ENCODE measurements at regions not wholly inside any gene's neighbourhood (a gene's known extent, or its start where the extent isn't known, plus 50 kb on each side); places are given as distances from the start of the nearest gene placed in this dataset.
A peak's percentile ranks its signal among the peaks of the same experiment; 100 is the strongest.
"Not testable (repeated sequence)": the region's sequence is repeated elsewhere in the genome, so short reads cannot be mapped to it uniquely, and the experiment has no call there.

DNA sequence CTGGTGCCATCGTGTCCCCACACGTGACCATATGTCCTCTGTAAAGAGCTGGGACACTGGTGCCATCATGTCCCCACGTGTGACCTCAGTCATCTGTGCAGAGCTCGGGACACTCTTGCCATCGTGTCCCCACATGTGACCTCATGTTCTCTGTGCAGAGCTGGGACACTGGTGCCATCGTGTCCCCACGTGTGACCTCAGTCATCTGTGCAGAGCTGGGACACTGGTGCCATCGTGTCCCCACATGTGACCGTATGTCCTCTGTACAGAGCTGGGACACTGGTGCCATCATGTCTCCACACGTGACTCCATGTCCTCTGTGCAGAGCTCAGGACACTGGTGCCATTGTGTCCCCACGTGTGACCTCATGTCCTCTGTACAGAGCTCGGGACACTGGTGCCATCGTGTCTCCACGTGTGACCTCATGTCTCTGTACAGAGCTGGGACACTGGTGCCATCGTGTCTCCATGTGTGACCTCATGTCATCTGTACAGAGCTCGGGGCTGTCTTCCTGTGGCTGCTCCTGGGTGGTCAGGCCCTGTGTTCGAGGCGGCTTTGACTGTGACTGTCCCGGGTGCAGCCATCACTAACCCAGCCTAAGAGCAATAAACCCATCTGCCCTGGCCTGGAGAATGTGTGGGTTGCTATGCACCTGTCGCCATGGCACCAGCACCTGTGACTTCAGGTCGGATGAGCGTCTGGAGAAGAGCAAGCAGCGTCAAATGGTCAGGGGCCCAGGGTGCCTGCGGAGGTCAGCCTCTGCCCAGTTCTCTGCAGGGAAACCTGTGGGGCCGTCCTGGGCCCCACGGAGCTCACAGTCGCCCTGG is 334.4 kb downstream of the ADGRD1 start:
- no peak overlapping the region for H3K4me3 ChIP-seq
- no peak for TF ChIP-seq POLR2A (IDR thresholded peaks at IDR 0.05)
- TF ChIP-seq, protein P1, sequence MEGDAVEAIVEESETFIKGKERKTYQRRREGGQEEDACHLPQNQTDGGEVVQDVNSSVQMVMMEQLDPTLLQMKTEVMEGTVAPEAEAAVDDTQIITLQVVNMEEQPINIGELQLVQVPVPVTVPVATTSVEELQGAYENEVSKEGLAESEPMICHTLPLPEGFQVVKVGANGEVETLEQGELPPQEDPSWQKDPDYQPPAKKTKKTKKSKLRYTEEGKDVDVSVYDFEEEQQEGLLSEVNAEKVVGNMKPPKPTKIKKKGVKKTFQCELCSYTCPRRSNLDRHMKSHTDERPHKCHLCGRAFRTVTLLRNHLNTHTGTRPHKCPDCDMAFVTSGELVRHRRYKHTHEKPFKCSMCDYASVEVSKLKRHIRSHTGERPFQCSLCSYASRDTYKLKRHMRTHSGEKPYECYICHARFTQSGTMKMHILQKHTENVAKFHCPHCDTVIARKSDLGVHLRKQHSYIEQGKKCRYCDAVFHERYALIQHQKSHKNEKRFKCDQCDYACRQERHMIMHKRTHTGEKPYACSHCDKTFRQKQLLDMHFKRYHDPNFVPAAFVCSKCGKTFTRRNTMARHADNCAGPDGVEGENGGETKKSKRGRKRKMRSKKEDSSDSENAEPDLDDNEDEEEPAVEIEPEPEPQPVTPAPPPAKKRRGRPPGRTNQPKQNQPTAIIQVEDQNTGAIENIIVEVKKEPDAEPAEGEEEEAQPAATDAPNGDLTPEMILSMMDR (IDR thresholded peaks at IDR 0.05 in 4 of 5, conservative IDR thresholded peaks at IDR 0.05 in 1 of 5): no peak
- intact Hi-C loops (cut with DNase I; ENCODE audit: low total_unique reads): no loop called here
- H3K27me3 ChIP-seq: no peaks in the 10 kb centered on the region
- ATAC-seq: no peak
- no peak overlapping the region for H3K27ac ChIP-seq
- in situ Hi-C loops (cut with MboI; ENCODE audit: low sequenced_read_pairs in 4 of 4): no loop called here
- no peaks in the 10 kb centered on the region for H3K9me3 ChIP-seq
- DNase-seq: peak in 1 of 2 donors; percentile 3
- H3K4me1 ChIP-seq: no peaks in the 10 kb centered on the region
- no peaks in the 10 kb centered on the region for H3K36me3 ChIP-seq

DNA sequence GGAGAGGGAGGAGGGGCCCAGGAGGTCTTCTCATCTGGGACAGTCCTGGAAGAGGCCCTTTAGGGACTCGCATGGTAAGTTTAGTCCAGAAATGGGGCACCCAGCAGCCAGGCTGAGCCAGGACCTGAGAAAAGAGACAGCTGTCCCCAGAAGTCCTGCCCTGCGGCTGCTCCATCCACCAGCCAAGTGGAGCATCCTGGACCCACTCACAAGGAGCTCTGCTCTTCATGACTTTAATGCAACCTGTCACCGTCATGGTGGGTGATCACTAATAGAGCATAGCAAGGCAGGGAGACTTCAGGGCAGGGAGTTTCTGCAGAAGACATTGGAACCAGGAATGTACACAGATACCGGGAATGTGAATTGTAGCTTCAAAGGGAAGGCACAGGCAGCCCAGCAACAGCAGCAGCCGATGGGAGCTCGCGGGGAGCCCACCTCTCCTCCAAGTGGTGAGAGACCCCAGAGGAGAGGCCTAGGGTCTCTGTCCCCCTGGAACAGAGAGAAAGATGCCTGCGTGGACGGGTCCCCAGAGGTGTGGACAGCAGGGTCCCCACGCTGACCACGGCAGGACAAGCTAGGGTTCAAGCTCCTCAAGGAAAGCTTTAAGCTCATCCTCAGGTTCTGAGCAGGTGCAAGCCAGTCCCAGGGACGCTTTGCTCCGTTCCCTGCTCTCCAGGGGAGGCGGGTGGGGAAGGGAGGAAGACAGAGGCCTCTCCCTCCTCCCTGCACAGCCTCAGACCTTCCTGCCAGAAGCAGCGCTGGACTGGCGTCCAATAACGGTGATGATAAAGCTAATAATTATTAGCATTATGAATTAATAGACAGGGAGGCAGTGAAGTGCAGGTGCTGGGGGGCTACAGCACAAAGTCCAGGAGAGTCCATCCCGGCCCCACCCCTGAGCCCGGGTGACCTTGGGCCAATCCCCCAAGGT is 335.3 kb downstream of the ADGRD1 start:
- H3K4me3 ChIP-seq: not testable (repeated sequence)

DNA sequence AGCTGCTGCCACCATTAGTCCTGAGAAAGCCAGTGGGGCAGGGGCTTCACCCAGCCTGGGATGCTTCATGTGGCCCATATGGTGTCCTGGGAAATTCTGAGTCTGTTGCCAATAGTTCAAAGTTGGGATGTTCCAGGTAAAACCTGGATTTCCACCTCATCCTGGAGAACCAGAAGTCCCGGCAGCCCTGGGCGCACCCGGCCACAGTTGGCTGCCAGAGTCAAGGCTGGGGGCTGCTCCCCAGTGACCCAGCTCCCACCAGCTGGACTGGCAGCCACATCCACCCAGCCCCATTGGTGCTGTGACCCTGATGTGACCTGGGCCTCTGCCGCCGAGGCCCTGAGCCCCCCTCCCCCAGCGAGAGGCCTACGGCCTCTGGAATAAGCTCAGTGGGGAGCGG is 336.1 kb downstream of the ADGRD1 start:
- H3K27ac ChIP-seq; in situ Hi-C loops (cut with MboI; ENCODE audit: low sequenced_read_pairs in 4 of 4); H3K27me3 ChIP-seq; H3K36me3 ChIP-seq; DNase-seq; H3K9me3 ChIP-seq; H3K4me1 ChIP-seq; ATAC-seq; H3K4me3 ChIP-seq: not testable (repeated sequence)
- intact Hi-C loops (cut with DNase I; ENCODE audit: low total_unique reads): loop anchor here (10.0 kb wide), 1 partner anchor 375 kb away; no protein-coding TSS in a partner anchor

More for the DNA sequence above, 335.3 kb downstream of the ADGRD1 start:
- H3K27ac ChIP-seq; H3K4me1 ChIP-seq; H3K9me3 ChIP-seq; intact Hi-C loops (cut with DNase I; ENCODE audit: low total_unique reads); in situ Hi-C loops (cut with MboI; ENCODE audit: low sequenced_read_pairs in 4 of 4); ATAC-seq; H3K27me3 ChIP-seq; H3K36me3 ChIP-seq: not testable (repeated sequence)
- peak in 1 of 2 donors; percentile 2 for DNase-seq

DNA sequence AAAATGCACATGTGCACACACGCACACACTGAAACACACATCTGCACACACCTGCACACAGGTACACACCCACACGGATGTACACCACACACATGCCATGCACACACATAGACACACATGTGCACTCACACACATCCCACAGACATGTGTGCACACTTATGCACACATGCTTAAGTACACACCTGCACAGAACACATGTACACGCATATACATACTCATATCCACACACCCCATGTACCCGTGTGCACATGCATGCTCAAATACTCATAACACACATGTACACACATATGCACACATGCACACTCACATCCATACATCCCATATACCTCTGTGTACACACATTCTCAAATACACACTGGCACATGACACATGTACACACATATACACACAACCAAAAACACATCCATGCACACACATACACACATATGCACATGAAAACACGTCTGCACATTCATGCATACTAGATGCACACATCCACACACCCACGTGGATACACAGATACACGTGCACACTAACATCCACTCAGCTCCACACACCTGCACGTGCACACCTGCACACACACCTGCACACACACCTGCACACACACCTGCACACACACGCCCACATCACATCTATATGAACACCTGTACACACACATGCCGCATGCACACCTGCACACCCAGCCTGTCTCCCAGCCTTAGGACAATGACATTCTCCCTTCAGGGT is 336.7 kb downstream of the ADGRD1 start:
- intact Hi-C loops (cut with DNase I; ENCODE audit: low total_unique reads): loop anchor here (10.0 kb wide), 1 partner anchor 374 kb away; no protein-coding TSS in a partner anchor
- no peaks in the 10 kb centered on the region for H3K4me1 ChIP-seq
- H3K27me3 ChIP-seq: no peaks in the 10 kb centered on the region
- DNase-seq (no peak), ATAC-seq (no peak)
- in situ Hi-C loops (cut with MboI; ENCODE audit: low sequenced_read_pairs in 4 of 4): no loop called here
- H3K27ac ChIP-seq: no peak overlapping the region
- TF ChIP-seq POLR2A (IDR thresholded peaks at IDR 0.05): no peak
- TF ChIP-seq, protein P1 (IDR thresholded peaks at IDR 0.05 in 4 of 5, conservative IDR thresholded peaks at IDR 0.05 in 1 of 5): no peak
- no peaks in the 10 kb centered on the region for H3K9me3 ChIP-seq
- H3K4me3 ChIP-seq: no peak overlapping the region
- H3K36me3 ChIP-seq: no peaks in the 10 kb centered on the region

DNA sequence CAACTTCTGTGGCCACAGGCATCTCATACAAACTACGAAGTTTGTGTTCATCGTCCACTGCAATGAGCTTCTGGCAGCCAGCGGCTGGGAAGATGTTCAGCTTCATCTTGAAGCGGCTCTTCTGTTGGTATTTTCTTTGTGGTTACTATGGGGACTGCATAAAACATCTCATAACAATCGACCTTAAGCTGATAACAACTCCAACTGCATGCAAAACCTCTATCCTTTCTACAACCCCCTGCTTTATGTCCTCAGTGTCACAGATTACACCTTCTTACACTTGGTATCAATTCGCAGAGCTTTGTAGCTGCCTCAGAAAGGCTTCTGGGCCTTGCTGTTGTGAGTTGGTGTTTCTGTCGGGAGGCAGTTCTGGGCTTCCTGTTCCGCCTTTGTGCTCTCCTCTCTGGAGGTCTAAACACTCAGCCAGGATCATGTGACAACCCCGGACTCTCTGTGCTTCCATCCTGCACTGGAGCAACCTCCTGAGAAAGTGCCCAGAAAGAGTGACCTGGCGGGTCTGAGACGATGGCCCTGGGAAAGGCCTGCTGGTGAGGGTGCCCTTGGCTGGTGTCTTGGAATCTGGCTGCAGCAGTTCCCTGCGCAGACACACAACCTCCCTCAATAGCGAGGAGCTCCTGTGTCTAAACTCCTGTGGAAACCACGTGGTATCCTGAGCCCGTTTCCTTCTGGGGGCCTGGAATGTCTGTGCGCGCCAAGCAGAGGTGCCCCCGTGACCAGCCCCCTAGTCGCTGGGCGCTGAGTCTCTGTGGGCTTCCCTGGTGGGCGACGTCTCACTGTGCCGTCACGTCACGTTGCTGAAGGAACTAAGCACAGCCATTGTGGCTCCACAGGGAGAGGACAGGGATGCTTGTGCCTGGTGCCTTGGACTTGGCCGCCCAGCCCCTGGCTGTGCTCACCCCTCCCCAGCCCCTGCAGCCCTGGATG is 339.6 kb downstream of the ADGRD1 start:
- intact Hi-C loops (cut with DNase I; ENCODE audit: low total_unique reads): loop anchor here (10.0 kb wide), 1 partner anchor 371 kb away; no protein-coding TSS in a partner anchor
- in situ Hi-C loops (cut with MboI; ENCODE audit: low sequenced_read_pairs in 4 of 4); H3K27me3 ChIP-seq; H3K36me3 ChIP-seq; H3K4me1 ChIP-seq; H3K9me3 ChIP-seq; ATAC-seq; H3K4me3 ChIP-seq; H3K27ac ChIP-seq; DNase-seq: not testable (repeated sequence)

DNA sequence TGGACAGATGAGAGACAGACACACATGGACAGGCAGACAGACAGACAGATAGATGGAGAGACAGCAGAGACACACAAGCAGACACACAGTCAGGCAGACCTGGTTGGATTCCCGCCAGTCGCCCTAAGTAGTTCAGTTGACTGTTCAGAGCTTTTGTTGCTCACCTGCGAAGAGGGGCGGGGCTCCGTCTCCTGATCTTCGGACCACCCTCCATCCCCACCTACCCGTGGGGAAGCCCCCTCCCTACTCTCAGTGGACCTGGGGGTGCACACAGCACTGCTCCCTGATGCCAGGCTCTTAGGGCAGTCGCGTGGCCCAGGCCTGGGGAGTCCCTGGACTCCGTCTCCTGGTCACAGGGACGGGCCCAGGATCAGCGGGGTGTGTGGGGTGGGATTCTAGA is 341.0 kb downstream of the ADGRD1 start:
- in situ Hi-C loops (cut with MboI; ENCODE audit: low sequenced_read_pairs in 4 of 4); H3K36me3 ChIP-seq; DNase-seq; H3K27me3 ChIP-seq; H3K9me3 ChIP-seq; H3K27ac ChIP-seq; H3K4me1 ChIP-seq; ATAC-seq; H3K4me3 ChIP-seq: not testable (repeated sequence)
- intact Hi-C loops (cut with DNase I; ENCODE audit: low total_unique reads): loop anchor here (10.0 kb wide), 1 partner anchor 370 kb away; no protein-coding TSS in a partner anchor

DNA sequence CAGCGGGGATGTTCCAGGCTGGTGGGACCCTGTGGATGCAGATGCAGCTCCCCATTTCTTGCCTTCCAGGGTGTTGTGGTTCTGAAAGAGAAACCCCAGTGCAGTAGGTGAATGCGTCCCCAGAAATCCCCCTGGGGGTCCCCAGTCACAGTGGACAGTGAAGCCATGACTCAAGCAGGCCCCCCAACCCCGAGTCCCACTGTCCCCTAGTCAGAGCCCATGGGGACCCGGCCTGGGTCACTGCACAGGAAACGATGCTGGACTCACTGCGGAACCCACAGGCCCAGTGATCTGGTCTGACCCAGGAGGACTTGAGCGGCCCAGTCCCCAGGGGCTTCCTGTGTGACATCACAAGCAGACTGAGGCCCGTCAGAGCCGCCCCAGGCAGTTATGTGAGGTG is 341.4 kb downstream of the ADGRD1 start:
- ATAC-seq; H3K9me3 ChIP-seq; H3K27ac ChIP-seq; in situ Hi-C loops (cut with MboI; ENCODE audit: low sequenced_read_pairs in 4 of 4); H3K36me3 ChIP-seq; H3K4me1 ChIP-seq; H3K27me3 ChIP-seq; DNase-seq; H3K4me3 ChIP-seq: not testable (repeated sequence)
- intact Hi-C loops (cut with DNase I; ENCODE audit: low total_unique reads): loop anchor here (10.0 kb wide), 1 partner anchor 370 kb away; no protein-coding TSS in a partner anchor

DNA sequence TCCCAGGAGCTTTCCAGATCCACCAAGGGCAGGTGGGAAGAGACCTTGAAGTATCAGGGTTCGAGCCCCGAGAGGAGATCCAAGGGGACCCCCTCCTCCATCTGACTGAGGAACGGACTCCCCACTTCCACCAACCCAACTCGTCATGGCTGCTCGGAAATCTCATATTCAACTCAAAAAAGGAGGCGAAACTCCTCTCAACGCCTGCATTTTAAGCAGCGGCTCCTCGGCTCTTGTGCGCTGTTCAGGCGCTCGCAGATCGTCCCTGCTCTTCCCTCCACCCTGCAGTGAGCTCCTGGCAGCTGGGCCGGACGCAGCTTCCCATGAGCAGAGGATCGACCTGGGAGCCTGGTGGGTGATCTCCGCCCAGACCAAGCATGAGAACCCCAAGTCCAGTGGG is 341.9 kb downstream of the ADGRD1 start:
- H3K27me3 ChIP-seq; H3K36me3 ChIP-seq; H3K4me3 ChIP-seq; DNase-seq; H3K9me3 ChIP-seq; ATAC-seq; in situ Hi-C loops (cut with MboI; ENCODE audit: low sequenced_read_pairs in 4 of 4); H3K4me1 ChIP-seq; H3K27ac ChIP-seq: not testable (repeated sequence)
- intact Hi-C loops (cut with DNase I; ENCODE audit: low total_unique reads): loop anchor here (10.0 kb wide), 1 partner anchor 369 kb away; no protein-coding TSS in a partner anchor

Data from gastrocnemius medialis (tissue), 4 donors.